Endothelial cell of umbilical vein (primary cell): ENCODE measurements at regions not wholly inside any gene's neighbourhood (a gene's known extent, or its start where the extent isn't known, plus 50 kb on each side); places are given as distances from the start of the nearest gene placed in this dataset.

ENCODE experiments used
- MYC ChIP-seq: IDR thresholded peaks from one replicate; pipeline ENCODE4 v1.6.1; 2011; ENCODE audit warnings: mild to moderate bottlenecking, low read depth, low read length
- POLR2A ChIP-seq: IDR thresholded peaks from 2 replicates; pipeline ENCODE4 v1.6.1; 2012; ENCODE audit warnings: low read depth, mild to moderate bottlenecking, control low read depth, low read length
- POLR2AphosphoS5 ChIP-seq: IDR thresholded peaks from 2 replicates; pipeline ENCODE4 v1.6.1; 2012; ENCODE audit warnings: low read depth, mild to moderate bottlenecking, control low read depth, low read length, moderate library complexity; ENCODE audit not compliant: insufficient read depth
- TF ChIP-seq, protein P1 (sequence below), 2 donors: IDR thresholded peaks; 1 replicate in 1 of 2; 2 replicates in 1 of 2; pipeline ENCODE4 v1.5.1; 2011; ENCODE audit warnings: low read length in 2 of 2, mild to moderate bottlenecking in 2 of 2, moderate library complexity in 2 of 2, control low read depth in 1 of 2, inconsistent platforms in 1 of 2, low read depth in 1 of 2; ENCODE audit not compliant: insufficient read depth in 1 of 2; ENCODE audit errors: extremely low read depth in 1 of 2

DNA sequence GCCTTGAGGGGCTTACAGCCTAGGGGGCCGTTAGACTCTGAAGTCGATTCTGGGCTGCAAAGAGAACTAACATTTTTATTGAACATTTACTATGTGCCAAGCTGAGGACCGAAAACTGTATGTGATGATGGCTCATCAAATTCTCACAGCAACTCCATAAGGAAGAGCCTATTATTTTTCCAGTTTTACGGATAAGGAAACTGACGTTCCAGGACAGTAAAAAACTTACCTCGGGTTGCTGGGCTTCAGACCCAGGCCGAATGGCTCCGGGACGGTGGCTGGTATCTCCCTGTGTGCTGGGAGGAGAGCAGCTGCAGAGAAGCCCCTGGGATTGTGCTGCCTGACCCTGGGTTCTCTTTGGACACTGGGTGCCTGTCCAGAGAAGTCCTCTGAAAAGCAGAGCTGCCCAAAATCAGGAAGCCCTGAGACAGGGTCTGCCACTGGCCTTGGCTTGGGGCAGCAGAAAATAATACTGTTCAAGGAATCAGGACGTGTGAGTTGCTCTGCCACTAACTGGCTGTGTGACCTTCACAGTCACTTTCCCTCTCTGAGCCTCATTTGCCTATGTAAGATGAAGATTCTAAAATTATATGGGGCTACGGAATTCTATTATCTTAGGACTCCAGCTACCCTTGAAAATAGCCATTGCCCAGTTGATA lies 116.3 kb upstream of the CPEB4 start:
- TF ChIP-seq MYC (no peak), POLR2A (no peak), POLR2AphosphoS5 (no peak)
- TF ChIP-seq, protein P1, sequence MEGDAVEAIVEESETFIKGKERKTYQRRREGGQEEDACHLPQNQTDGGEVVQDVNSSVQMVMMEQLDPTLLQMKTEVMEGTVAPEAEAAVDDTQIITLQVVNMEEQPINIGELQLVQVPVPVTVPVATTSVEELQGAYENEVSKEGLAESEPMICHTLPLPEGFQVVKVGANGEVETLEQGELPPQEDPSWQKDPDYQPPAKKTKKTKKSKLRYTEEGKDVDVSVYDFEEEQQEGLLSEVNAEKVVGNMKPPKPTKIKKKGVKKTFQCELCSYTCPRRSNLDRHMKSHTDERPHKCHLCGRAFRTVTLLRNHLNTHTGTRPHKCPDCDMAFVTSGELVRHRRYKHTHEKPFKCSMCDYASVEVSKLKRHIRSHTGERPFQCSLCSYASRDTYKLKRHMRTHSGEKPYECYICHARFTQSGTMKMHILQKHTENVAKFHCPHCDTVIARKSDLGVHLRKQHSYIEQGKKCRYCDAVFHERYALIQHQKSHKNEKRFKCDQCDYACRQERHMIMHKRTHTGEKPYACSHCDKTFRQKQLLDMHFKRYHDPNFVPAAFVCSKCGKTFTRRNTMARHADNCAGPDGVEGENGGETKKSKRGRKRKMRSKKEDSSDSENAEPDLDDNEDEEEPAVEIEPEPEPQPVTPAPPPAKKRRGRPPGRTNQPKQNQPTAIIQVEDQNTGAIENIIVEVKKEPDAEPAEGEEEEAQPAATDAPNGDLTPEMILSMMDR (IDR thresholded peaks at IDR 0.05; ENCODE audit: extremely low read depth in 1 of 2, insufficient read depth in 1 of 2, low read depth in 1 of 2, low read length in 2 of 2) = no peak
